HEK293 (cell line): ENCODE measurements at regions not wholly inside any gene's neighbourhood (a gene's known extent, or its start where the extent isn't known, plus 50 kb on each side); places are given as distances from the start of the nearest gene placed in this dataset.

Experiments
- CTCF ChIA-PET: fragments of 350-600 bp; formaldehyde crosslinking; extraction: SDS; loops from one replicate; lab custom pipeline; 2021; ENCODE audit warnings: antibody characterized with exemption; lab: Yijun Ruan, JAX
- POLR2A ChIA-PET: fragments of 300-600 bp; formaldehyde crosslinking; extraction: SDS; loops from one replicate; lab custom pipeline; 2020; ENCODE audit warnings: antibody characterized with exemption, inconsistent platforms; lab: Yijun Ruan, JAX
- H3K27ac ChIP-seq: fragments of 200-500 bp; sonication (Bioruptor generic); 2 replicates; pipeline ENCODE4 v1.5.1; 2014; ENCODE audit warnings: low read depth, low read length, control low read depth, inconsistent platforms; ENCODE audit errors: extremely low read depth
- H3K36me3 ChIP-seq, 2 experiments: fragments of 200-500 bp in 1 of 2; sonication (Bioruptor generic) in 1 of 2; 1 replicate in 1 of 2; 2 replicates in 1 of 2; pipeline ENCODE4 v1.5.1; 2014 to 2017; ENCODE audit warnings: inconsistent platforms in 2 of 2, low read length in 2 of 2; ENCODE audit not compliant: control insufficient read depth in 2 of 2, insufficient read depth in 1 of 2
- H3K4me1 ChIP-seq: fragments of 200-500 bp; sonication (Bioruptor generic); 2 replicates; pipeline ENCODE4 v1.5.1; 2014; ENCODE audit warnings: mild to moderate bottlenecking, low read length, inconsistent platforms; ENCODE audit not compliant: control insufficient read depth, insufficient read depth
- H3K4me3 ChIP-seq: 2 replicates; pipeline ENCODE4 v1.5.1; 2011; ENCODE audit warnings: low read depth, mild to moderate bottlenecking, control low read depth, low read length, moderate library complexity
- H3K9me3 ChIP-seq: fragments of 200-500 bp; sonication (Bioruptor generic); 2 replicates; pipeline ENCODE4 v1.5.1; 2014; ENCODE audit warnings: low read depth, low read length, inconsistent platforms; ENCODE audit not compliant: control insufficient read depth, insufficient read depth
- GLI2 ChIP-seq: fragments of 450-650 bp; formaldehyde crosslinking; IDR thresholded peaks from 2 replicates; pipeline ENCODE4; 2017; ENCODE audit warnings: missing biosample characterization, missing genetic modification characterization, low read depth, borderline replicate concordance
- OSR2 ChIP-seq: fragments of 450-650 bp; formaldehyde crosslinking; IDR thresholded peaks from 2 replicates; pipeline ENCODE4 v1.5.1; 2016; ENCODE audit warnings: missing biosample characterization, missing genetic modification characterization
- SETDB1 ChIP-seq: IDR thresholded peaks from one replicate; pipeline ENCODE4 v1.6.1; 2017; ENCODE audit warnings: mild to moderate bottlenecking, low read length, moderate library complexity, mixed read lengths; ENCODE audit not compliant: insufficient read length
- YY2 ChIP-seq: fragments of 450-650 bp; formaldehyde crosslinking; IDR thresholded peaks from 2 replicates; pipeline ENCODE4 v1.5.1; 2016; ENCODE audit warnings: missing biosample characterization, missing genetic modification characterization
- ZFHX2 ChIP-seq: fragments of 450-650 bp; formaldehyde crosslinking; conservative IDR thresholded peaks from 2 replicates; pipeline ENCODE4 v1.5.1; 2016; ENCODE audit warnings: missing biosample characterization, missing genetic modification characterization
- ZNF157 ChIP-seq: fragments of 450-650 bp; formaldehyde crosslinking; IDR thresholded peaks from 2 replicates; pipeline ENCODE4 v1.5.1; 2016; ENCODE audit warnings: missing biosample characterization, missing genetic modification characterization
- ZNF2 ChIP-seq: fragments of 450-650 bp; formaldehyde crosslinking; IDR thresholded peaks from 2 replicates; pipeline ENCODE4 v1.5.1; 2016; ENCODE audit warnings: missing biosample characterization, missing genetic modification characterization
- ZNF501 ChIP-seq: fragments of 450-650 bp; formaldehyde crosslinking; IDR thresholded peaks from 2 replicates; pipeline ENCODE4 v1.5.1; 2016; ENCODE audit warnings: missing biosample characterization, missing genetic modification characterization
- ZNF549 ChIP-seq: fragments of 450-650 bp; IDR thresholded peaks from 2 replicates; pipeline ENCODE4 v1.5.1; 2018; ENCODE audit warnings: missing biosample characterization, missing genetic modification characterization, mild to moderate bottlenecking, inconsistent platforms, moderate library complexity
- ZNF626 ChIP-seq: fragments of 450-650 bp; sonication (Bioruptor Pico); formaldehyde crosslinking; IDR thresholded peaks from 2 replicates; pipeline ENCODE4 v1.5.1; 2018; ENCODE audit warnings: missing biosample characterization, missing genetic modification characterization, inconsistent platforms
- ZNF654 ChIP-seq: fragments of 450-650 bp; formaldehyde crosslinking; IDR thresholded peaks from 2 replicates; pipeline ENCODE4 v1.5.1; 2016; ENCODE audit warnings: low read depth, missing biosample characterization, missing genetic modification characterization
- ZNF830 ChIP-seq: fragments of 450-650 bp; IDR thresholded peaks from 2 replicates; pipeline ENCODE4 v1.5.0; 2018; ENCODE audit warnings: missing biosample characterization, missing genetic modification characterization, low read depth, mild to moderate bottlenecking, moderate library complexity
- TF ChIP-seq, protein P1 (sequence below): IDR thresholded peaks from 2 replicates; pipeline ENCODE4 v1.6.1; 2011; ENCODE audit warnings: mild to moderate bottlenecking, low read depth, low read length, borderline replicate concordance
- TF ChIP-seq, protein P2 (sequence below): fragments of 450-650 bp; formaldehyde crosslinking; IDR thresholded peaks from 2 replicates; pipeline ENCODE4 v1.5.1; 2017; ENCODE audit warnings: missing biosample characterization, missing genetic modification characterization
- TF ChIP-seq, protein P3 (sequence below): fragments of 450-650 bp; formaldehyde crosslinking; IDR thresholded peaks from 2 replicates; pipeline ENCODE4 v1.5.1; 2016; ENCODE audit warnings: missing biosample characterization, missing genetic modification characterization
- TF ChIP-seq, protein P4 (sequence below): sonication (generic); formaldehyde crosslinking; IDR thresholded peaks from 2 replicates; pipeline ENCODE4 v1.8.1; 2022; ENCODE audit warnings: mild to moderate bottlenecking, moderate library complexity, missing genetic modification reagents
- TF ChIP-seq, protein P5 (sequence below): fragments of 450-650 bp; formaldehyde crosslinking; IDR thresholded peaks from 2 replicates; pipeline ENCODE4 v1.5.1; 2016; ENCODE audit warnings: missing biosample characterization, missing genetic modification characterization, low read depth
- TF ChIP-seq, protein P6 (sequence below): fragments of 450-650 bp; formaldehyde crosslinking; IDR thresholded peaks from 2 replicates; pipeline ENCODE4 v1.5.1; 2016; ENCODE audit warnings: missing biosample characterization, missing genetic modification characterization

DNA sequence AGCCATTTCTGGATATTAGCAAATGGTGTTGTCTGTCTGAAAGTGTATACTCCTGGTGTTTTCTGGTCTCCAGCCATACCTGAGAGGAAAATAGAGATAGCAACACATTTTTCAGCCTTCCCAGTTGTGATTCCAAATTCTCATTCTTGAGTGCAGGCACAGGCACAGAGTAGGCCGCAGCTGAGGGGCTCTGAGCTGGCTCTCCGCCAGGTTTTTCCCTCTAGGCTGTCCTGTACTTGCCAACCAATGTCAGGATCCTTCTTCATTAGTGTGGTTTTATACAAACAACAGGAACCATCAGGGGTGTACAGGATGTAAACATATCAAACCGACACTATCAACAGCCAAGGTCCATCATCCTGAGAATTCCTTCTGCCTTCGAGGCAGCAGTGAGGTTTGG is 1733.6 kb upstream of the CELF4 start:
- Histone ChIP-seq H3K4me3 (no peak overlapping the region), H3K27ac (no peak overlapping the region), H3K36me3 (no peaks in the 10 kb centered on the region), H3K9me3 (no peaks in the 10 kb centered on the region), H3K4me1 (no peaks in the 10 kb centered on the region)
- ChIA-PET CTCF (no interaction called here), POLR2A (no interaction called here)
- TF ChIP-seq ZNF501 (tag by site-specific recombination) (no peak), ZNF549 (tag by site-specific recombination) (no peak), ZNF157 (no peak)

DNA sequence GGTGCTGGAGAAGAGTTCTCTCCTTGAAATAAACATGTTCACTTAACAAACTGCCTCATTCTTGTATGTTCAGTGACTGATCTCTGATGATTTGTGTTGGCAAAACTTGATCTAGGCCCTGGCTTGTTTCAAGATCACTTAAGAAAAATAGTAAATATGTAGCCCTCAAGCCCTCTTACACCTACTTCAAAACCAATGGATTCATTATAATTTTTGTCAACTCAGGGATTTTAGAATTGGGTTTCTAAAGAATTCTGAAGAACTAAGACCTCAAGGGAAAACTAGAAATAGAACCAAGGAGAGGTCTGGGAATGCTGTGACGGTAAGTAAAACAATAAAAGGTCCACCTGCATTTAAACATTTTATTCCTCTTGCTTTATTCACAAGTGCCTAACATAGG is 1731.6 kb upstream of the CELF4 start:
- Histone ChIP-seq H3K9me3 (no peaks in the 10 kb centered on the region), H3K27ac (no peak overlapping the region), H3K36me3 (no peaks in the 10 kb centered on the region), H3K4me3 (no peak overlapping the region), H3K4me1 (no peaks in the 10 kb centered on the region)
- POLR2A ChIA-PET = no interaction called here
- TF ChIP-seq ZNF2 (tag by site-specific recombination) (no peak), ZNF626 (tag by site-specific recombination) (no peak)
- TF ChIP-seq, protein P1, sequence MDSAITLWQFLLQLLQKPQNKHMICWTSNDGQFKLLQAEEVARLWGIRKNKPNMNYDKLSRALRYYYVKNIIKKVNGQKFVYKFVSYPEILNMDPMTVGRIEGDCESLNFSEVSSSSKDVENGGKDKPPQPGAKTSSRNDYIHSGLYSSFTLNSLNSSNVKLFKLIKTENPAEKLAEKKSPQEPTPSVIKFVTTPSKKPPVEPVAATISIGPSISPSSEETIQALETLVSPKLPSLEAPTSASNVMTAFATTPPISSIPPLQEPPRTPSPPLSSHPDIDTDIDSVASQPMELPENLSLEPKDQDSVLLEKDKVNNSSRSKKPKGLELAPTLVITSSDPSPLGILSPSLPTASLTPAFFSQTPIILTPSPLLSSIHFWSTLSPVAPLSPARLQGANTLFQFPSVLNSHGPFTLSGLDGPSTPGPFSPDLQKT = no peak
- TF ChIP-seq, protein P2, sequence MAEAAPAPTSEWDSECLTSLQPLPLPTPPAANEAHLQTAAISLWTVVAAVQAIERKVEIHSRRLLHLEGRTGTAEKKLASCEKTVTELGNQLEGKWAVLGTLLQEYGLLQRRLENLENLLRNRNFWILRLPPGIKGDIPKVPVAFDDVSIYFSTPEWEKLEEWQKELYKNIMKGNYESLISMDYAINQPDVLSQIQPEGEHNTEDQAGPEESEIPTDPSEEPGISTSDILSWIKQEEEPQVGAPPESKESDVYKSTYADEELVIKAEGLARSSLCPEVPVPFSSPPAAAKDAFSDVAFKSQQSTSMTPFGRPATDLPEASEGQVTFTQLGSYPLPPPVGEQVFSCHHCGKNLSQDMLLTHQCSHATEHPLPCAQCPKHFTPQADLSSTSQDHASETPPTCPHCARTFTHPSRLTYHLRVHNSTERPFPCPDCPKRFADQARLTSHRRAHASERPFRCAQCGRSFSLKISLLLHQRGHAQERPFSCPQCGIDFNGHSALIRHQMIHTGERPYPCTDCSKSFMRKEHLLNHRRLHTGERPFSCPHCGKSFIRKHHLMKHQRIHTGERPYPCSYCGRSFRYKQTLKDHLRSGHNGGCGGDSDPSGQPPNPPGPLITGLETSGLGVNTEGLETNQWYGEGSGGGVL (tag by site-specific recombination) = no peak
- TF ChIP-seq, protein P3, sequence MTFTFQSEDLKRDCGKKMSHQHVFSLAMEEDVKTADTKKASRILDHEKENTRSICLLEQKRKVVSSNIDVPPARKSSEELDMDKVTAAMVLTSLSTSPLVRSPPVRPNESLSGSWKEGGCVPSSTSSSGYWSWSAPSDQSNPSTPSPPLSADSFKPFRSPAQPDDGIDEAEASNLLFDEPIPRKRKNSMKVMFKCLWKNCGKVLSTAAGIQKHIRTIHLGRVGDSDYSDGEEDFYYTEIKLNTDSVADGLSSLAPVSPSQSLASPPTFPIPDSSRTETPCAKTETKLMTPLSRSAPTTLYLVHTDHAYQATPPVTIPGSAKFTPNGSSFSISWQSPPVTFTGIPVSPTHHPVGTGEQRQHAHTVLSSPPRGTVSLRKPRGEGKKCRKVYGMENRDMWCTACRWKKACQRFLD (tag by site-specific recombination) = no peak
- TF ChIP-seq, protein P4, sequence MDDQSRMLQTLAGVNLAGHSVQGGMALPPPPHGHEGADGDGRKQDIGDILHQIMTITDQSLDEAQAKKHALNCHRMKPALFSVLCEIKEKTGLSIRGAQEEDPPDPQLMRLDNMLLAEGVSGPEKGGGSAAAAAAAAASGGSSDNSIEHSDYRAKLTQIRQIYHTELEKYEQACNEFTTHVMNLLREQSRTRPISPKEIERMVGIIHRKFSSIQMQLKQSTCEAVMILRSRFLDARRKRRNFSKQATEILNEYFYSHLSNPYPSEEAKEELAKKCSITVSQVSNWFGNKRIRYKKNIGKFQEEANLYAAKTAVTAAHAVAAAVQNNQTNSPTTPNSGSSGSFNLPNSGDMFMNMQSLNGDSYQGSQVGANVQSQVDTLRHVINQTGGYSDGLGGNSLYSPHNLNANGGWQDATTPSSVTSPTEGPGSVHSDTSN = no peak
- TF ChIP-seq, protein P5, sequence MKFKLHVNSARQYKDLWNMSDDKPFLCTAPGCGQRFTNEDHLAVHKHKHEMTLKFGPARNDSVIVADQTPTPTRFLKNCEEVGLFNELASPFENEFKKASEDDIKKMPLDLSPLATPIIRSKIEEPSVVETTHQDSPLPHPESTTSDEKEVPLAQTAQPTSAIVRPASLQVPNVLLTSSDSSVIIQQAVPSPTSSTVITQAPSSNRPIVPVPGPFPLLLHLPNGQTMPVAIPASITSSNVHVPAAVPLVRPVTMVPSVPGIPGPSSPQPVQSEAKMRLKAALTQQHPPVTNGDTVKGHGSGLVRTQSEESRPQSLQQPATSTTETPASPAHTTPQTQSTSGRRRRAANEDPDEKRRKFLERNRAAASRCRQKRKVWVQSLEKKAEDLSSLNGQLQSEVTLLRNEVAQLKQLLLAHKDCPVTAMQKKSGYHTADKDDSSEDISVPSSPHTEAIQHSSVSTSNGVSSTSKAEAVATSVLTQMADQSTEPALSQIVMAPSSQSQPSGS (tag by site-specific recombination) = no peak
- CTCF ChIA-PET = no interaction called here

DNA sequence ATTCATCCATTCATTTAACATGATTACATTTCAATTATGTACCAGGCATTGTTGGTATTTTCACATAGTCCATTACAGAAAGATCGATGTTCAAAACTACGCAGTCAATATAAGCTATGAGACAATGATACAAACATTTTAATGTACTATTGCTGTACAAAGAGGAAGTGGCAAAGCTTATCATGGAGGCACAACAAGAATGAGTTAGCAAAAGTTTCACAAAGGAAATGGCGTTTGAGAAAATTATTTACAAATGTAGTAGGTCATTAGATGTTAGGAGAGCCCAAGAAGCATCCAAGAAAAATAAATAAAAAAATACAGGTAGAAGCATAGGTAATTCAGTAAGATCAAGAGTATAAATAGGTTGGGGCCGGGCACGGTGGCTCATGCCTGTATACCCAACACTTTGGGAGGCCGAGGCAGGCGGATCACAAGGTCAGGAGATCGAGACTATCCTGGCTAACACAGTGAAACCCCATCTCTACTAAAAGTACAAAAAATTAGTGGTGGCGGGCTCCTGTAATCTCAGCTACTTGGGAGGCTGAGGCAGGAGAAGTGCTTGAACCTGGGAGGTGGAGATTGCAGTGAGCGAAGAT is 1730.8 kb upstream of the CELF4 start:
- H3K9me3 ChIP-seq = no peaks in the 10 kb centered on the region
- no peaks in the 10 kb centered on the region for H3K36me3 ChIP-seq
- TF ChIP-seq ZNF830 (tag by site-specific recombination) (no peak), ZNF654 (tag by site-specific recombination) (no peak), YY2 (tag by site-specific recombination) (no peak), GLI2 (tag by site-specific recombination) (no peak), SETDB1 (no peak), ZFHX2 (tag by site-specific recombination) (no peak), OSR2 (no peak)
- TF ChIP-seq, protein P6, sequence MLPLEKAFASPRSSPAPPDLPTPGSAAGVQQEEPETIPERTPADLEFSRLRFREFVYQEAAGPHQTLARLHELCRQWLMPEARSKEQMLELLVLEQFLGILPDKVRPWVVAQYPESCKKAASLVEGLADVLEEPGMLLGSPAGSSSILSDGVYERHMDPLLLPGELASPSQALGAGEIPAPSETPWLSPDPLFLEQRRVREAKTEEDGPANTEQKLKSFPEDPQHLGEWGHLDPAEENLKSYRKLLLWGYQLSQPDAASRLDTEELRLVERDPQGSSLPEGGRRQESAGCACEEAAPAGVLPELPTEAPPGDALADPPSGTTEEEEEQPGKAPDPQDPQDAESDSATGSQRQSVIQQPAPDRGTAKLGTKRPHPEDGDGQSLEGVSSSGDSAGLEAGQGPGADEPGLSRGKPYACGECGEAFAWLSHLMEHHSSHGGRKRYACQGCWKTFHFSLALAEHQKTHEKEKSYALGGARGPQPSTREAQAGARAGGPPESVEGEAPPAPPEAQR = no peak
- POLR2A ChIA-PET = no interaction called here
- CTCF ChIA-PET = interaction anchor here (0.7 kb wide), 2 partner anchors 24 to 542 kb away, joined by 3 to 5 read pairs; no protein-coding TSS in a partner anchor
- no peak overlapping the region for H3K27ac ChIP-seq
- H3K4me3 ChIP-seq = no peak overlapping the region
- H3K4me1 ChIP-seq = no peaks in the 10 kb centered on the region
